GM19324 (cell line): ENCODE measurements at regions not wholly inside any gene's neighbourhood (a gene's known extent, or its start where the extent isn't known, plus 50 kb on each side); places are given as distances from the start of the nearest gene placed in this dataset.
"Not testable (repeated sequence)": the region's sequence is repeated elsewhere in the genome, so short reads cannot be mapped to it uniquely, and the experiment has no call there.

Experiments used
- ATAC-seq: cut with Tn5 transposase; IDR thresholded peaks from one replicate; pipeline ENCODE4 v1.9.1; 2021; ENCODE audit warnings: mild to moderate bottlenecking, moderate library complexity; ENCODE audit not compliant: unreplicated experiment, low FRiP score

GRCh38 chr5:24226479-24226878 lies 418.3 kb downstream of the CDH10 start:
- ATAC-seq, result no peak

GRCh38 chr5:24227881-24228280 lies 416.9 kb downstream of the CDH10 start:
- ATAC-seq, result not testable (repeated sequence)

- ATAC-seq, result no peak
These were observed 412.7 kb downstream of the CDH10 start for GRCh38 chr5:24232041-24232440.

GRCh38 chr5:24232929-24233498 lies 411.8 kb downstream of the CDH10 start:
- ATAC-seq, result no peak

- ATAC-seq, result no peak
These were observed 408.8 kb downstream of the CDH10 start for GRCh38 chr5:24235946-24236345.

- ATAC-seq, result no peak
These were observed 399.0 kb downstream of the CDH10 start for GRCh38 chr5:24245821-24246220.

- ATAC-seq, result no peak
These were observed 380.2 kb downstream of the CDH10 start for GRCh38 chr5:24264547-24264946.

GRCh38 chr5:24265306-24265705 lies 379.5 kb downstream of the CDH10 start:
- ATAC-seq, result no peak

GRCh38 chr5:24268482-24269056 lies 376.2 kb downstream of the CDH10 start:
- ATAC-seq, result no peak

- not testable (repeated sequence) for ATAC-seq
These were observed 373.1 kb downstream of the CDH10 start for GRCh38 chr5:24271702-24272118.

- no peak for ATAC-seq
These were observed 372.0 kb downstream of the CDH10 start for GRCh38 chr5:24272741-24273140.

GRCh38 chr5:24280215-24280614 lies 364.6 kb downstream of the CDH10 start:
- no peak for ATAC-seq

GRCh38 chr5:24281818-24282217 lies 363.0 kb downstream of the CDH10 start:
- ATAC-seq, result no peak

- ATAC-seq, result no peak
These were observed 355.0 kb downstream of the CDH10 start for GRCh38 chr5:24289582-24290335.

- ATAC-seq, result no peak
These were observed 354.2 kb downstream of the CDH10 start for GRCh38 chr5:24290536-24290935.

GRCh38 chr5:24291916-24292315 lies 352.9 kb downstream of the CDH10 start:
- ATAC-seq, result no peak

- ATAC-seq, result no peak
These were observed 350.4 kb downstream of the CDH10 start for GRCh38 chr5:24294333-24294732.

- no peak for ATAC-seq
These were observed 330.7 kb downstream of the CDH10 start for GRCh38 chr5:24314106-24314505.

- ATAC-seq, result no peak
These were observed 324.1 kb downstream of the CDH10 start for GRCh38 chr5:24320643-24321042.

GRCh38 chr5:24325306-24325832 lies 319.4 kb downstream of the CDH10 start:
- no peak for ATAC-seq

- ATAC-seq, result no peak
These were observed 313.2 kb downstream of the CDH10 start for GRCh38 chr5:24331531-24331930.

GRCh38 chr5:24347158-24347557 lies 297.6 kb downstream of the CDH10 start:
- no peak for ATAC-seq
